NT2/D1 (cell line): ENCODE measurements at regions not wholly inside any gene's neighbourhood (a gene's known extent, or its start where the extent isn't known, plus 50 kb on each side); places are given as distances from the start of the nearest gene placed in this dataset.

Source experiments
- DNase-seq: peaks from one replicate; pipeline ENCODE4 v3.0.0-alpha.2; 2011; ENCODE audit warnings: low read depth, low spot score
- H3K27me3 ChIP-seq: 2 replicates; pipeline ENCODE4 v1.6.0; 2011; ENCODE audit warnings: mild to moderate bottlenecking; ENCODE audit not compliant: insufficient read length, insufficient read depth
- H3K36me3 ChIP-seq: 2 replicates; pipeline ENCODE4 v1.6.1; 2011; ENCODE audit warnings: mild to moderate bottlenecking, low read length, mixed read lengths; ENCODE audit not compliant: insufficient read depth, insufficient read length
- H3K4me1 ChIP-seq: 2 replicates; pipeline ENCODE4 v1.5.1; 2011; ENCODE audit not compliant: insufficient read depth, insufficient read length
- H3K4me3 ChIP-seq: 2 replicates; pipeline ENCODE4 v1.5.1; 2011; ENCODE audit warnings: low read depth; ENCODE audit not compliant: insufficient read length
- H3K9ac ChIP-seq: 2 replicates; pipeline ENCODE4 v1.6.0; 2011; ENCODE audit warnings: low read depth; ENCODE audit not compliant: insufficient read length
- H3K9me3 ChIP-seq: 2 replicates; pipeline ENCODE4 v1.5.1; 2011; ENCODE audit warnings: mild to moderate bottlenecking, low read length; ENCODE audit not compliant: insufficient read depth
- SUZ12 ChIP-seq: IDR thresholded peaks from 2 replicates; pipeline ENCODE4 v1.6.1; 2011; ENCODE audit not compliant: insufficient read length, insufficient read depth; ENCODE audit errors: extremely low read depth
- YY1 ChIP-seq: IDR thresholded peaks from 2 replicates; pipeline ENCODE4 v1.6.1; 2011; ENCODE audit not compliant: insufficient read length, insufficient read depth
- ZNF274 ChIP-seq: IDR thresholded peaks from 2 replicates; pipeline ENCODE4 v1.6.1; 2011; ENCODE audit warnings: mild to moderate bottlenecking, low read depth, low read length

GRCh38 chr17:70266394-70266793, 97.1 kb downstream of the KCNJ2 start:
- DNase-seq, result no peak

GRCh38 chr17:70268383-70268782, 99.1 kb downstream of the KCNJ2 start:
- no peaks in the 10 kb centered on the region for H3K27me3 ChIP-seq
- no peaks in the 10 kb centered on the region for H3K36me3 ChIP-seq
- H3K4me1 ChIP-seq, result no peaks in the 10 kb centered on the region
- H3K4me3 ChIP-seq, result no peak overlapping the region
- H3K9me3 ChIP-seq, result peaks cover 6% of the 10 kb centered on the region; the same call in 1 of the 2 replicates
- DNase-seq, result no peak
- TF ChIP-seq SUZ12 (no peak), YY1 (no peak), ZNF274 (no peak)
- no peak overlapping the region for H3K9ac ChIP-seq

More at GRCh38 chr17:70266394-70266793, 97.1 kb downstream of the KCNJ2 start:
- Histone ChIP-seq H3K27me3 (no peaks in the 10 kb centered on the region), H3K4me1 (no peaks in the 10 kb centered on the region), H3K4me3 (no peak overlapping the region), H3K36me3 (no peaks in the 10 kb centered on the region), H3K9me3 (peaks cover 6% of the 10 kb centered on the region; the same call in 1 of the 2 replicates), H3K9ac (no peak overlapping the region)
- TF ChIP-seq ZNF274 (no peak), SUZ12 (no peak), YY1 (no peak)

GRCh38 chr17:70270554-70270953, 101.2 kb downstream of the KCNJ2 start:
- TF ChIP-seq SUZ12, result no peak
- TF ChIP-seq ZNF274, result no peak
- no peaks in the 10 kb centered on the region for H3K27me3 ChIP-seq
- H3K9ac ChIP-seq, result no peak overlapping the region
- DNase-seq, result no peak
- H3K4me3 ChIP-seq, result no peak overlapping the region
- no peaks in the 10 kb centered on the region for H3K4me1 ChIP-seq
- peaks cover 6% of the 10 kb centered on the region; the same call in 1 of the 2 replicates for H3K9me3 ChIP-seq
- no peaks in the 10 kb centered on the region for H3K36me3 ChIP-seq

GRCh38 chr17:70271200-70271599, 101.9 kb downstream of the KCNJ2 start:
- no peak for DNase-seq
- TF ChIP-seq SUZ12 (no peak), YY1 (no peak), ZNF274 (no peak)
- H3K9ac ChIP-seq, result no peak overlapping the region
- H3K4me1 ChIP-seq, result no peaks in the 10 kb centered on the region
- no peaks in the 10 kb centered on the region for H3K36me3 ChIP-seq
- H3K27me3 ChIP-seq, result no peaks in the 10 kb centered on the region
- no peak overlapping the region for H3K4me3 ChIP-seq
- H3K9me3 ChIP-seq, result peaks cover 6% of the 10 kb centered on the region; the same call in 1 of the 2 replicates

GRCh38 chr17:70271672-70272071, 102.3 kb downstream of the KCNJ2 start:
- no peak for DNase-seq
- Histone ChIP-seq H3K27me3 (no peaks in the 10 kb centered on the region), H3K9me3 (peaks cover 6% of the 10 kb centered on the region; the same call in 1 of the 2 replicates), H3K4me3 (no peak overlapping the region), H3K36me3 (no peaks in the 10 kb centered on the region), H3K4me1 (no peaks in the 10 kb centered on the region), H3K9ac (no peak overlapping the region)
- TF ChIP-seq YY1, result no peak
- TF ChIP-seq SUZ12, result no peak
- TF ChIP-seq ZNF274, result no peak

- Histone ChIP-seq H3K9me3 (peaks cover 4% of the 10 kb centered on the region; the same call in 1 of the 2 replicates), H3K9ac (no peak overlapping the region), H3K4me1 (no peaks in the 10 kb centered on the region), H3K4me3 (no peak overlapping the region), H3K27me3 (no peaks in the 10 kb centered on the region), H3K36me3 (no peaks in the 10 kb centered on the region)
- DNase-seq, result no peak
- TF ChIP-seq YY1, result no peak
- no peak for TF ChIP-seq SUZ12
- TF ChIP-seq ZNF274, result no peak
These were observed 104.9 kb downstream of the KCNJ2 start for GRCh38 chr17:70274255-70274654.

- Histone ChIP-seq H3K9ac (no peak overlapping the region), H3K4me1 (no peaks in the 10 kb centered on the region), H3K27me3 (no peaks in the 10 kb centered on the region), H3K4me3 (no peak overlapping the region), H3K9me3 (no peaks in the 10 kb centered on the region), H3K36me3 (no peaks in the 10 kb centered on the region)
- no peak for DNase-seq
- no peak for TF ChIP-seq YY1
These were observed 107.6 kb downstream of the KCNJ2 start for GRCh38 chr17:70276906-70277305.

GRCh38 chr17:70278844-70279462, 109.6 kb downstream of the KCNJ2 start:
- Histone ChIP-seq H3K9ac (no peak overlapping the region), H3K4me1 (no peaks in the 10 kb centered on the region), H3K9me3 (no peaks in the 10 kb centered on the region), H3K36me3 (no peaks in the 10 kb centered on the region), H3K4me3 (no peak overlapping the region), H3K27me3 (no peaks in the 10 kb centered on the region)
- TF ChIP-seq SUZ12 (no peak), YY1 (no peak), ZNF274 (no peak)
- DNase-seq, result no peak
